ENCODE measurements at regions not wholly inside any gene's neighbourhood (a gene's known extent, or its start where the extent isn't known, plus 50 kb on each side); places are given as distances from the start of the nearest gene placed in this dataset.

- no peaks in the 10 kb centered on the region for H3K36me3 Mint-ChIP-seq (ENCODE audit: low read depth)
- peaks cover 11% of the 10 kb centered on the region for H3K9me3 Mint-ChIP-seq
- no peaks in the 10 kb centered on the region for H3K27me3 Mint-ChIP-seq
- DNase-seq, result no peak
- H3K27ac Mint-ChIP-seq, result no peak overlapping the region
- H3K4me1 Mint-ChIP-seq (ENCODE audit: low read depth), result no peaks in the 10 kb centered on the region
- no peak overlapping the region for H3K4me3 Mint-ChIP-seq
Measured at GRCh38 chr5:3059488-3059887, 308.0 kb upstream of the IRX2 start.

DNA sequence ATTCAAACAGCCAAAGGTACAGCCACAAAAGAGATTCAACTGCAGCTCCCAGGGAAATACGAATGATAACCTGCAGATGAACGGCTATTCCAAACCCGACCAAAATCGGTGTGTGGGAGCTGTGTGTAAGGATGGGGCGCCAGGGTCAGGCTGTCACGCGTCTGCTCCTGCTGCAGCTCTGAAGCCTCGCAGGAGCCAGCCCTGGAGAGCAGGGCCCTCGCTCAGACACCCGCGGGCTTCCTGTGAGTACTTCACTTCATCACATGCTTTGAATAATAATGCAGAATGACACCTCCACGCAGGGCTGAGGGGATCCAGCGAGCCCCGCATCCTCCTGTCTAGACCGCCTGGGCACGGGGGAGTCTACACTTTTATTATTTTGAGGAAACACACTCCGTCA is 307.5 kb upstream of the IRX2 start:
- Mint-ChIP-seq H3K4me1 (ENCODE audit: low read depth) (no peaks in the 10 kb centered on the region), H3K27me3 (no peaks in the 10 kb centered on the region), H3K4me3 (no peak overlapping the region), H3K27ac (no peak overlapping the region), H3K9me3 (peaks cover 11% of the 10 kb centered on the region), H3K36me3 (ENCODE audit: low read depth) (no peaks in the 10 kb centered on the region)
- DNase-seq, result no peak

GRCh38 chr5:3056866-3057265 is 305.4 kb upstream of the IRX2 start:
- no peaks in the 10 kb centered on the region for H3K4me1 Mint-ChIP-seq (ENCODE audit: low read depth)
- no peak overlapping the region for H3K4me3 Mint-ChIP-seq
- H3K9me3 Mint-ChIP-seq, result peaks cover 16% of the 10 kb centered on the region
- DNase-seq, result no peak
- no peaks in the 10 kb centered on the region for H3K36me3 Mint-ChIP-seq (ENCODE audit: low read depth)
- no peaks in the 10 kb centered on the region for H3K27me3 Mint-ChIP-seq
- no peak overlapping the region for H3K27ac Mint-ChIP-seq

- no peak overlapping the region for H3K27ac Mint-ChIP-seq
- DNase-seq, result no peak
- H3K4me1 Mint-ChIP-seq (ENCODE audit: low read depth), result no peaks in the 10 kb centered on the region
- H3K4me3 Mint-ChIP-seq, result no peak overlapping the region
- no peaks in the 10 kb centered on the region for H3K36me3 Mint-ChIP-seq (ENCODE audit: low read depth)
- no peaks in the 10 kb centered on the region for H3K27me3 Mint-ChIP-seq
- peaks cover 16% of the 10 kb centered on the region for H3K9me3 Mint-ChIP-seq
Measured at GRCh38 chr5:3051400-3051799, 299.9 kb upstream of the IRX2 start.

DNA sequence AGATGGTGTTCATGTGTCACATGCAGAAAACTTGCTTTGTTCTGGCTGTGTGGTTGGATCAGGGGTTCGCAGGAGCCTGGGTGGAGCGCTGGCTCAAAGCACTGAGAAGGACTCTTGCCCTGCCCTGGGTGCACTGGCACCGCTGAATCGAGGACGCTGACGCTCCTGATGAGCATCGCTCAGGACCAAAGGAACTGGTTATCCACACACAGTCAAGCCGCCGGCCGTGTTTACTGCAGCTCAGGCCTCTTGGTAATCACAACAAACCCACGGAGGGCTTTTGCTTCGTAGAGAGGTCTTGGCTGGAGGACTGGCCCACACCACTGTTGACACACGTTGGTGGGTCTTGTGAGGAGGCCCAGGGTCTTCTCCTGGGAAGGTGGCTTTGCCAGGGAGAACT is 299.4 kb upstream of the IRX2 start:
- no peaks in the 10 kb centered on the region for H3K27me3 Mint-ChIP-seq
- no peak overlapping the region for H3K27ac Mint-ChIP-seq
- no peaks in the 10 kb centered on the region for H3K36me3 Mint-ChIP-seq (ENCODE audit: low read depth)
- H3K4me1 Mint-ChIP-seq (ENCODE audit: low read depth), result no peaks in the 10 kb centered on the region
- DNase-seq, result no peak
- H3K4me3 Mint-ChIP-seq, result no peak overlapping the region
- peaks cover 16% of the 10 kb centered on the region for H3K9me3 Mint-ChIP-seq

GRCh38 chr5:3049261-3049660 is 297.8 kb upstream of the IRX2 start:
- Mint-ChIP-seq H3K9me3 (peaks cover 12% of the 10 kb centered on the region), H3K27me3 (no peaks in the 10 kb centered on the region), H3K4me1 (ENCODE audit: low read depth) (no peaks in the 10 kb centered on the region), H3K4me3 (no peak overlapping the region), H3K36me3 (ENCODE audit: low read depth) (no peaks in the 10 kb centered on the region), H3K27ac (no peak overlapping the region)
- DNase-seq, result no peak

GRCh38 chr5:3047212-3047774 is 295.8 kb upstream of the IRX2 start:
- Mint-ChIP-seq H3K4me3 (no peak overlapping the region), H3K27ac (no peak overlapping the region), H3K9me3 (peaks cover 17% of the 10 kb centered on the region), H3K27me3 (no peaks in the 10 kb centered on the region), H3K4me1 (ENCODE audit: low read depth) (no peaks in the 10 kb centered on the region), H3K36me3 (ENCODE audit: low read depth) (no peaks in the 10 kb centered on the region)
- DNase-seq, result no peak

DNA sequence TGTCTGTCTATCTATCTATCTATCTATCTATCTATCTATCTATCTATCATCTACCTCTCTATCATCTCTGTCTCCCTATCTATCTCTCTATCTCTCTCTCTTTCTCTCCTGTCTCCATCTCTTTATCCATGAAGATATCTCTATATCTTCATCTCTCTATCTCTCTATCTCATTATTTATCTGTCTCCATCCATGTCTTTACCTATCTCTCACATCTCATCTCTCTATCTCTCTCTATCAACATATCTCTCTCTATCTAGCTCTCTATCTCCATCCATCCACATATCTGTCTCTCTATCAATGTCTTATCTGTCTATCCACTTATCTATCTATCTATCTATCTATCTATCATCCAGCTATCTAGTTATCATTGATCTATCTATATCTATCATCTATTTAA is 292.1 kb upstream of the IRX2 start:
- no peak for DNase-seq
- H3K36me3 Mint-ChIP-seq (ENCODE audit: low read depth), result no peaks in the 10 kb centered on the region
- peaks cover 10% of the 10 kb centered on the region for H3K9me3 Mint-ChIP-seq
- H3K27ac Mint-ChIP-seq, result no peak overlapping the region
- H3K27me3 Mint-ChIP-seq, result no peaks in the 10 kb centered on the region
- H3K4me1 Mint-ChIP-seq (ENCODE audit: low read depth), result no peaks in the 10 kb centered on the region
- no peak overlapping the region for H3K4me3 Mint-ChIP-seq

DNA sequence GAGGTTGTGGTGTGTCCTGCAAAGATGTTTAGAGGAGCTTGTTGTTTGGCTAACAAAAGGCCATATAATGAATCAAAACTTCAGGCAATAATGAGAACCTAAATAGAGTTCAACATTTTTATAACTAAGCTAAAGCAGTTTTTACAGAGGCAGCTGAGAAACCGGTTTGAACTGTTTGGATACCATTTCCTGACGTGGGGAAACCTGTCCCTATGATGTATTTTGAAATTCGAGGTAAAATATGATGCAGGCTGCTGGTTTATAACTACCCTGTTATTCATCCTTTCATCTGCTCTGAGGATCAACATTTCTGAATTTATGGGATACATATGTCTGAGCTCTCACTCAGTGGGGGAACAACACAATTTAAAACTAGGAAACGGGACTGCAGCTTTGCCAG is 289.5 kb upstream of the IRX2 start:
- DNase-seq, result no peak
- Mint-ChIP-seq H3K4me1 (ENCODE audit: low read depth) (no peaks in the 10 kb centered on the region), H3K9me3 (peaks cover 10% of the 10 kb centered on the region), H3K27me3 (no peaks in the 10 kb centered on the region), H3K36me3 (ENCODE audit: low read depth) (no peaks in the 10 kb centered on the region), H3K4me3 (no peak overlapping the region), H3K27ac (no peak overlapping the region)

DNA sequence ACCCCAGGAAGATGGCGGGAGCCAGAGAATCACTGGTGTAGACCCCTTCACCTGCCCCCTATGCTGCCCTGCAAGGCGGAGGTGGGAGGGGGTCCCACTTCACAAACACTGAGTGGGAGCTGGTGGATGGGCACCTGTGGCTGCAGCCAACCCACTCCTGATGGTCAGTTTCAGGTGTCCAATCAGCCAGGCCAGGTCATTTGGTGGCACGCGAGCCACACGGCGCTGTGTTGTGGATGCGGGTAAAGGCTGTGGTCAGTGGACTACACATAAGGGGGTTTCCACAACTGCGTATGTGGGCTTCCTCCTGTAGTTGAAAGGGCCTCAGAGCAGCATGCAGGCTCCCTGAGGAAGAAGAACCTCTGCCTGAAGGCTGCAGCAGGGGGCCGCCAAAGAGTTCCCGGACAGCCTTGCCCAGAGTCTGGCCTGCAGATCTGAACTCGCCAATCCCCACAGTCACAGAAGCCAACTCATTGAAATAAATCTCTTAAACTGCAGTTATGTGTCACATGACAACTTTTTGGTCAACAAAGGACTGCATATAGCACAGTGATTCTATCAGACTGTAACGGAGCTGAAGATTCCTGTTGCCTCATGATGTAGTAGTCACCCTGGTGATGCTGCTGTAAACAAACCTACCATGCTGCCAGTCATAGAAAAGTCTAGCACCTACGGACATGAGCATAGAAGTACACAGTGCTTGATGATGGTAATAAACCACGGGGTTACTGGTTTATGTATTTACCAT is 284.7 kb upstream of the IRX2 start:
- no peaks in the 10 kb centered on the region for H3K27me3 Mint-ChIP-seq
- no peaks in the 10 kb centered on the region for H3K36me3 Mint-ChIP-seq (ENCODE audit: low read depth)
- DNase-seq, result no peak
- H3K4me3 Mint-ChIP-seq, result no peak overlapping the region
- no peak overlapping the region for H3K27ac Mint-ChIP-seq
- H3K9me3 Mint-ChIP-seq, result peaks cover 3% of the 10 kb centered on the region
- no peaks in the 10 kb centered on the region for H3K4me1 Mint-ChIP-seq (ENCODE audit: low read depth)

GRCh38 chr5:3035452-3035851 is 284.0 kb upstream of the IRX2 start:
- Mint-ChIP-seq H3K4me1 (ENCODE audit: low read depth) (no peaks in the 10 kb centered on the region), H3K27me3 (no peaks in the 10 kb centered on the region), H3K4me3 (no peak overlapping the region), H3K36me3 (ENCODE audit: low read depth) (no peaks in the 10 kb centered on the region), H3K9me3 (peaks cover 3% of the 10 kb centered on the region), H3K27ac (no peak overlapping the region)
- no peak for DNase-seq

DNA sequence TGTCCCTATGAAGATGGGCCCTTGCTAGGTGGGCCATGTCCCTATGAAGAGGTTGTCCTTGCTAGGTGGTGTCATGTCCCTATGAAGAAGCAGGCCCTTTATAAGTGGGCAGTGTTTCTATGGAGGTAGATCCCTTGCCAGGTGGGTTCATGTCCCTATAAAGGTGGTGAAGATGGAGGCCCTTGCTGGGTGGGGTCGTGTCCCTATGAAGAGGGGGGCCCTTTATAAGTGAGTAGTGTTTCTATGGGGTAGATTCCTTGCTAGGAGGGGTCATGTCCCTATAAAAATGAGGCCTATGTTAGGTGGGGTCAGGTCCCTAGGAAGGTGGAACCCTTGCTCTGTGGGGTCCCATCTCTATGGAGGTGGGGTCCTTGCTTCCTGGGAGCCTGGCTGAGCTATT is 283.4 kb upstream of the IRX2 start:
- Mint-ChIP-seq H3K9me3 (peaks cover 3% of the 10 kb centered on the region), H3K4me1 (ENCODE audit: low read depth) (no peaks in the 10 kb centered on the region), H3K27ac (no peak overlapping the region), H3K4me3 (no peak overlapping the region), H3K27me3 (no peaks in the 10 kb centered on the region), H3K36me3 (ENCODE audit: low read depth) (no peaks in the 10 kb centered on the region)
- DNase-seq, result no peak

DNA sequence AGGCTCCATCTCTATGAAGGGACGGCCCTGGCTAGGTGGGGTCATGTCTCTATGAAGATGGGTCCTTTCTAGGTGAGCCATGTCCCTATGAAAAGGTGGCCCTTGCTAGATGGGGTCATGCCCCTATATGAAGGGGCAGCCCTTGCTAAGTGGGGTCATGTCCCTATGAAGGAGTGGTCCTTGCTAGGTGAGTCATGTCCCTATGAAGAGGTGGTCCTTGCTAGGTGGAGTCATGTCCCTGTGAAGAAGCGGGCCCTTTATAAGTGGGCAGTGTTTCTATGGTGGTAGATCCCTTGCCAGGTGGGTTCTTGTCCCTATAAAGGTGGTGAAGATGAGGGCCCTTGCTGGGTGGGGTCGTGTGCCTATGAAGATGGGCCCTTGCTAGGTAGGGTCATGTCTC is 283.0 kb upstream of the IRX2 start:
- no peaks in the 10 kb centered on the region for H3K4me1 Mint-ChIP-seq (ENCODE audit: low read depth)
- H3K9me3 Mint-ChIP-seq, result peaks cover 3% of the 10 kb centered on the region
- DNase-seq, result no peak
- H3K27me3 Mint-ChIP-seq, result no peaks in the 10 kb centered on the region
- no peak overlapping the region for H3K4me3 Mint-ChIP-seq
- no peak overlapping the region for H3K27ac Mint-ChIP-seq
- no peaks in the 10 kb centered on the region for H3K36me3 Mint-ChIP-seq (ENCODE audit: low read depth)

DNA sequence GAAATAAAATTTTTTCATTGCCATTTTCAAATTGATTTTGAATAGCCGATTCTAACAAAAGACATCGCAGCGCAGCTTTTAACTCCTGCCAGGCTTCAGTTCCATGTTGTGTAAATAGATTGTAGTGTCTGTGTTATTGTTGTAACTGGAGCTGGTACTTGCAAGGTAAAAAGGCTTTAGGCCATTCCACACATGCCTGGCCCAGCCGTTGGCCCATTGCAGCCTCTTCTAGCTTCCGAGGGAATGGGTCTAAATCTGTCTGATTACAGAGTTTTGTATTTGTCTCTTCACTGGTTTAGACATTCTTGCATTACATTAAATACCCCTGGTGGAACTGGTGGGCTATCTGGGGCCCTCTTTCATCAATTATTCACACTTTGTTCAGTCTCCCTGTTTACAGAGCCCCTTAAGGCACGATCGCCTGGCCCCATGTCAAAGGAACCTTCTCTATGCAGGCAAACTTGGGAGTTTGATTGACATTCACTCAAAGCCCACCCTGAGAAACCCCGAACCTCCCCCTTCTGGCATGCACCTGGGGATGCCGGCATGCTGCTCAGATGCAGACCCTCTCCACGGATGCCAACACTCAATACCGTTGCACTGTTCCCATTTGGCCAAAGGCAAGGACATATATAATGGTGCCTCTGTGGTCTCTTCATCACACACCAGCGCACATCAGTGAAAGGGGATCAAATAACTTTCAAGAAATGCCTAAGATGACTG is 281.7 kb upstream of the IRX2 start:
- Mint-ChIP-seq H3K36me3 (ENCODE audit: low read depth) (no peaks in the 10 kb centered on the region), H3K9me3 (peaks cover 3% of the 10 kb centered on the region), H3K27ac (no peak overlapping the region), H3K27me3 (no peaks in the 10 kb centered on the region), H3K4me1 (ENCODE audit: low read depth) (no peaks in the 10 kb centered on the region), H3K4me3 (no peak overlapping the region)
- no peak for DNase-seq

GRCh38 chr5:3032513-3032912 is 281.0 kb upstream of the IRX2 start:
- H3K4me1 Mint-ChIP-seq (ENCODE audit: low read depth), result no peaks in the 10 kb centered on the region
- no peak for DNase-seq
- H3K27me3 Mint-ChIP-seq, result no peaks in the 10 kb centered on the region
- H3K36me3 Mint-ChIP-seq (ENCODE audit: low read depth), result no peaks in the 10 kb centered on the region
- no peak overlapping the region for H3K4me3 Mint-ChIP-seq
- peaks cover 3% of the 10 kb centered on the region for H3K9me3 Mint-ChIP-seq
- no peak overlapping the region for H3K27ac Mint-ChIP-seq
